NCI-H2227 (cell line): ENCODE measurements at regions not wholly inside any gene's neighbourhood (a gene's known extent, or its start where the extent isn't known, plus 50 kb on each side); places are given as distances from the start of the nearest gene placed in this dataset.
"Not testable (repeated sequence)": the region's sequence is repeated elsewhere in the genome, so short reads cannot be mapped to it uniquely, and the experiment has no call there.

ENCODE experiments used
- DNase-seq: peaks from one replicate; lab custom pipeline; 2025; ENCODE audit not compliant: unreplicated experiment; lab: John Stamatoyannopoulos, UW

DNA sequence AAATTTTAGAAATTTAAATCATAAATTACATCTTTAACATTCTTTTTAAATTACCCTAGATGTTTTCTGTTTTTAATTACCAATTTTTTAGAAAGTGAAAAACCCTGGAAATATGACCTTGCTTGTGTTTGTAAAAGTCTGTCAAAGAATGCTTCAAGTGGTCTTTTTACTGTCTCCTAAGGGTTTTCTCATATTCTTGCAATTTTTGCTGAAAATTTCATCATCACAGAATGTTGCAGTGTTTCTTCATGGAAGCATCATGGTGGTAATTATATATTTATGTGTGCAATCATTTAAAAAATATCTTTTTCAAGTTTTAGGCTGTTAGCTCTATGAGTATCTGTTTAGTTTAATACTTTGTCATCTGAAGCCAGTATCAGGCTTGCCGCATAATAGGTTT, 178.2 kb downstream of the HDGFL1 start:
- no peak for DNase-seq

DNA sequence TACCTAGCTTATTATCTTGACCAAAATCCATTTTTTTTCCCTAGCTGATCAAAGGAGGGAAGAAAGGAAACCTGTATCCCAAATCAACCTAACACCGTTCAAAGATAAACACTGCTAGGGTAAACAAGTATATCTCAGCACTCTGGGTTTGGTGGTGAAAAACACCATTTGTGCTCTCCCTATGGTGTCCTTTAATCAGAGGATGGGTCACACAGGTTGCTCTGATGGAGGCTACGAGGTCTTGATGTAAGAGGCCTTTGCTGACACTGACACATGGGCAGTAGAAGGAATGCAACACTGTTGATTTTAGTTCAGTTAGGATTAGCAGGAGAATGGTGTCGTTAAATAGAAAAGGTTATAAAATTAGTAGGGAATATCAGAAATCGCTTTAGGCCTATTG, 179.3 kb downstream of the HDGFL1 start:
- no peak for DNase-seq

DNA sequence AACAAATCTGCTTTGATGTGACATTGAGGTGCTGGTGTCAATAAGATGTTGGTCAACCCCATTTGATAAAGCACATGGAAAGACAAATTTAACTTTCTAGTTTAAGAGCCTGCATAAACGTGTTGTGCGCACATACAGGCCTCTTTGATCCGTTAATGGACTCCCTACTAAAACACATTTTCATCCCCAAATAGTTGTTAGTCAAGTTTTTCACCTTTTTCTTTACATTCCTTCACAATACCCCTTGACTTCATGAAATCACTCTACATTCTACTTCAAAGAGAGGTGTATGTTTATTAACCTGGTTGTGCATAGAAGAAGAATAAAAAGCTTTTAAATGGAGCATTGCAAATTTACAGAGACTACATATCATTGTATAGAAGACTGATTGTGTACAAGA, 180.3 kb downstream of the HDGFL1 start:
- no peak for DNase-seq

DNA sequence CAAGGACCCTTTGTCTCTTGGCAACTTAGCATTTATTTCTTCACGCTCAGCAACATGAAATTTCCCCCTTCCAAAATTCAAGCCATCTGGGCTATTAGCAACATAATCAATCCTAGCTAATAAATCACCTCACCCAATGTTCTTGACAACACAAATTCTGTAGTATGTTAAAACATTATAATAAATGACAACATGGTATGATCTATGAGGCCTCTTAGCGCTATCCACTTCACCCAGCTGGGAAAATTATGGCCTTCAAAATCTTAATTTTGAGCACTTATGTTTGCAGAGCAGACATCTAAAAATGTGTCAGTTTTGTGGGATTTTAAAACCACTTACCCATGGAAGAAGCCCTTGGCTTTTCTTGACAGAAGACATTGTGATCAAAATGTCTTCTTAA, 181.9 kb downstream of the HDGFL1 start:
- peak; percentile 93 for DNase-seq

DNA sequence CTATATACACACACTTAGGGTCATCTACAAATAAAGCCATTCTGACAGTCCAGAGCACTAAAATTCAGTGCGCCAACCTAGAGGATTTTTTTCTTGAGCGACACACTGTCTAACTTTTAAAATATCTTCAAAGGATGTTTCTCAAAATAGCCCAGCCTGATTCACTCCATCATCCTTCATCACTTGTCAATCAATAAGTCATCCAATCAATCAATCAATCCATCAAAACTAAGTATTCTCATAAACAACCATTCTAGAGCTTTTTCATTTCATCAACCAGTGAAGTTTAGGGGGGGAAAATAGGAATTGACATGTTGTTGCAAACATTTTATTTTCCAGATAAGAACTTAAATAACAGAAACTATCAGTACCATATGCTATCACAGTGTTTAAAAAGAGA, 183.2 kb downstream of the HDGFL1 start:
- no peak for DNase-seq

DNA sequence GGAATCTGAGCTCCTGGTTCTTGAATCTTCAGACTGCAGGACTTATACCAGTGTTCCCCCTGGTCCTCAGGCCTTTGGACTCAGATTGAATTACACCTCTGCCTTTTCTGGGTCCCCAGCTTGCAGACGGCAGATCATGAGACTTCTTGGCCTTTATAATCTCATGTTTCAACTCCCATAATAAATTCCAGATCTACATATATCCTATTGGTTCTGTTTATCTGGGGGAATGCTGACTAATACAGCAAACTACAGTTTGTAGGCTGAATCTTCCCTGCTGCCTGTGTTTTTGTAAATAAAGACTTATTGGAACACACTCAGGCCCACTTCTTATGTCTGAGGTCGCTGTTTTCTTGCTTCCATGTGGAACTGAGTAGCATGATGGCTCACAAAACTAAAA, 184.7 kb downstream of the HDGFL1 start:
- DNase-seq = no peak

DNA sequence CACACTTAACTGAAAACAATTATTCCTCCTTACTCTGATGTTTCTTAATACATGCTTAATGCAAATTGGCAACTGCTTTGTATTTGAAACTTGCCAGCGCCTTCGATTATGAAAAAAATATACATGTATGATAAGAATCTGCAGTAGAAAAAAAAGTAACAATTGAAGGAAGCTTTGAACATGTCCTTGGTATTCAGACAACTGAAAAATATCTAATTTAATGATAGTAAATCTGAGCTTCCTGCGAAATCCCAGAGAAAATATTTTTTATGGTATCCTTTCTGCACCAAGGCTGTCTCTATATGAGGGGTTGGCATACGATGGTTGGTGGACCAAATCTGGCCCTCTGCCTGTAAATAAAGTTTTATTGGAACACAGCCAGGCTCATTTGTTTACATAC, 186.2 kb downstream of the HDGFL1 start:
- no peak for DNase-seq

DNA sequence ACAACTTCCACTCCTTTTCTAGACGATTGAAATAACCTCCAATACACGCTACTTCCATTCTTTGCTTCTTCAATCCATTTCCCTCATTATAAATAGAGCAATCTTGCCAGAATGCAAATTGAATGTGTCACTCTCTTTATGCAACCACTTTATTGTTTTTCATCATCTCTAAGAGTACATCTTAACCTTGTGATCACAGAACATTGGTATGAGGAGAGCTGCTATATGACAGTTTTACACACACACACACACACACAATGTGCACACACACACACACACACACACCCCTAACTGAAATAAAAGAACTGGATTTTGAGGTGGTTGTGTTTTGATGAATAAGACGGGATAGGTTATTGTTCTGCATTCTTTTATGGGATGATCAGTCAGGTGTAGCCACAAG, 187.0 kb downstream of the HDGFL1 start:
- no peak for DNase-seq

DNA sequence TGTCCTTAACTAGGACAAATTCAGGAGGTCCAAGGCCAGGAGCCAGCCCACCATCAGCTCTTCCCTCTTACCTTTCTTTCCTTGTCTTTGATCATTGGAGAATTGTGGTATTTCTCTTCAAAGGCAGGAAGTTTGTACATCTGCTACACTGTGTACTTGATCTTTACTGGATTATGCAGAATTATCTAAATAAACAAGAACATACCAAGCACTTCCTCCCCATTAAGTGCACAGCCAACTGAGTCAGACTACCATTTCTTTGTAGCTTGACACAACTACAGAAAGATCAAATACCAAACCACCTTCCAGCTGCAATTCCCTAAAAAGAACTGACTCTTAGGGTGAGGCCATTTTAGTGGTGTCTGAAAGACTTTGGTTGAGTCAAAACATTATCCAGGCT, 195.1 kb downstream of the HDGFL1 start:
- no peak for DNase-seq

DNA sequence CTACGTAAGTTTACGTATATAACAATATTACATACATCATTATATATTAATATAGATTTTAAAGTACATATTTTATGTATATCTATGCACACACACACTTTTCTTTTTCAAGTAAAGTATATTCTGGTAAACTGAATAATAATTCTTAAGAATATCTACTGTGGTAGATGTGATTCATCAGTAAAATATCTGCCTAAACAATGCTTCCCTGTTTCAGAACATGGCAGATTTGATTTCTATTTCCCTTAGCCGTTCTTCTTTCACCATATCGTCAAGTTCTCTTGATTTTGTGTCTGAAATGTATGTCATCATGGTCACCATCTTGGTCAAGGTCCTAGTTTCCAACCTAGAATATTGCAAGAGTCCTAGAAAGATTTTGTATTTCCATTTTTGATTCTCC, 195.6 kb downstream of the HDGFL1 start:
- DNase-seq = no peak

DNA sequence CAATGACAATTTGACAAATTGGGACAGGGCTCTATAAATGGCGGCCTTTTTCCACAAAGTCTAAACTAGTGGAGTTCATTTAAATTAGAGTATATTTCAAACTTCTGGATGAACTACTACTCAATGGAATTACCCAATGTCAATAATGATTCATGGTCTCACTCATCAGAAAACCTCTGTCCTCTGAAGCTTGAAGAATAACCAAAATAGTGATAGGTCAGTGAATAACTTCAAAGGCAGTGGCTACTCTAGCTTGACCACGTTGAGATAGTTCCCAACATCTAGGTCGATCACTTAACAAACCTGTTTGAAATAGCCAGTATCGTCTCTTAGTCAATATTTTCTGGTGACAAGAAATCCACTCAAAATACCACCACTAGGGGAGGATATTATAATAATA, 197.6 kb downstream of the HDGFL1 start:
- no peak for DNase-seq

DNA sequence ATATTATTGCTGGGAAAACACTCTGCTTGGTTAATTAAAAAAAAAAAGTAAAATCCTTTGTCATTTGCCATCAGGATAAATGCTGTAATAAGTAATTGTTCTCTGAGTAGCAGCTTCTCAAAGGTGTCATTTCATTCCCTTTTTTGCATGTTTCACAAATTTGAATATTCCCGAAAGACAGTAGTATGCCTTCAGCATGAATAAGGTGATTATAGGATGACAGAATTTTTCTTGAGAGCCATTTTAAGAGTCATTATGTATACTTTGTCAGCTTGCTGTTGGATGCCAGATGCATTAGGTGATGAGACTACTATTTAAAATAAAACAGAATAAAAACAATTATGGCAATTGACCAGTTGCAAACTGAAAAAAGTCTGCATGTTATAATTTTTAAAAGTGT, 200.7 kb downstream of the HDGFL1 start:
- no peak for DNase-seq

DNA sequence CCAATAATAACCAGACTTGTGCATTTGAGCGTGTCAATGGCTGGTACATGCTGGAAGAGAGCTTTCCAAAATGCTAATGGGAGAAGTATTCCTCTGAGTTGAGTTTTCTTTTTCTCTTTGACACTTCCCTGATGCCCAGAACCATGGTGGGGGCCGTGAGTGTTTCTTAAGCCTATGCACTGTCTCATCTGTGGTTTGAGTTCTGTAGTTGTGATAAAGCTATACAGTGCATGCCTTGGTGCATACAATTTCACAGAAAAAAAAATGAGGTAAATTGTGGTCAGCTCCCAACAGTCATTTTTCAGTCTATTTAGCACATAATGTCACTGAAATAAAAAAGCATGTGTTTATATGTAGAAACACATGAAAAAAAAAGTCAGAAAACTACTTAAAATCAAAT, 204.8 kb downstream of the HDGFL1 start:
- DNase-seq = no peak

DNA sequence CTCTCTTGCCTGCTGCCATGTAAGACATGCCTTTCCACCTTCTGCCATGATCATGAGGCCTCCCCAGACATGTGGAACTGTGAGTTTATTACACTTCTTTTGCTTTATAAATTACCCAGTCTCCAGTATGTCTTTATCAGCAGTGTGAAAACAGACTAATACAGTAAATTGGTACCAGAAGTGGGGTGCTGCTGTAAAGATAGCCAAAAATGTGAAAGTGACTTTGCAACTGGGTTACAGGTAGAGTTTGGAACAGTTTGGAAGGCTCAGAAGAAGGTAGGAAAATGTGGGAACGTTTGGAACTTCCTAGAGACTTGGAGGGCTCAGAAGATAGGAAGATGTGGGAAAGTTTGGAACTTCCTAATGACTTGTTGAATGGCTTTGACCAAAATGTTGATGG, 209.1 kb downstream of the HDGFL1 start:
- not testable (repeated sequence) for DNase-seq

DNA sequence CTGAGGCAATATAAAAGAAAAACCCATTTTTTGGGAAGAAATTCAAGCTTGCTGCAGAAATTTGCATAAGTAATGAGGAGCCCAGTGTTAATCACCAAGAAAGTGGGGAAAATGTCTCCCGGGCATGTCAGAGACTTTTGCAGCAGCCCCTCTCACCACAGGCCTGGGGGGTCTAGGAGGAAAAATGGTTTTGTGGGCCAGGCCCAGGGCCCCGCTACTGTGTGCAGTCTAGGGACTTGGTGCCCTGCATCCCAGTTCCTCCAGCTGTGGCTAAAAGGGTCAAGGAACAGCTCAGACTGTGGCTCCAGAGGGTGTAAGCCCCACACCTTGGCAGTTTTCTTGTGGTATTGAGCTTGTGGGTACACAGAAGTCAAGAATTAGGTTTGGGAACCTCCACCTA, 209.7 kb downstream of the HDGFL1 start:
- no peak for DNase-seq

DNA sequence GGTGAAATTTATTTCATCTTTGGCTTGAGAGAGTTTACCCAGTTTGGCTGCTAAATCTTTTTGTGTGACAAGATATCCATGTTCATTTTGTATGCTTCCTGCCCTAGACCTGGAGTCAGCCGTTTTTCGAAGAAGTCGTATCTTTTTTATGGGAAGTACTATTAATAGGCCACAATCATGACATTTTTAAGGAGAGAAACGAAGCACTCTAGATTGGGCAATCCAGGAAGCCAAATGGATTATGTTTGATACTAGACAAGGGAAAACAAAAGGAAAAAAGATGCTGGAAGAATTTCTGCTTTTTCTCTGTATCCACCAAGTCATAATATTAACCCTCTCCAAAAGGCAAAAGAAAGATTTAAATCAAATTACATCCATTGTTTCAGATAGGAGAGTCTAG, 214.6 kb downstream of the HDGFL1 start:
- no peak for DNase-seq

DNA sequence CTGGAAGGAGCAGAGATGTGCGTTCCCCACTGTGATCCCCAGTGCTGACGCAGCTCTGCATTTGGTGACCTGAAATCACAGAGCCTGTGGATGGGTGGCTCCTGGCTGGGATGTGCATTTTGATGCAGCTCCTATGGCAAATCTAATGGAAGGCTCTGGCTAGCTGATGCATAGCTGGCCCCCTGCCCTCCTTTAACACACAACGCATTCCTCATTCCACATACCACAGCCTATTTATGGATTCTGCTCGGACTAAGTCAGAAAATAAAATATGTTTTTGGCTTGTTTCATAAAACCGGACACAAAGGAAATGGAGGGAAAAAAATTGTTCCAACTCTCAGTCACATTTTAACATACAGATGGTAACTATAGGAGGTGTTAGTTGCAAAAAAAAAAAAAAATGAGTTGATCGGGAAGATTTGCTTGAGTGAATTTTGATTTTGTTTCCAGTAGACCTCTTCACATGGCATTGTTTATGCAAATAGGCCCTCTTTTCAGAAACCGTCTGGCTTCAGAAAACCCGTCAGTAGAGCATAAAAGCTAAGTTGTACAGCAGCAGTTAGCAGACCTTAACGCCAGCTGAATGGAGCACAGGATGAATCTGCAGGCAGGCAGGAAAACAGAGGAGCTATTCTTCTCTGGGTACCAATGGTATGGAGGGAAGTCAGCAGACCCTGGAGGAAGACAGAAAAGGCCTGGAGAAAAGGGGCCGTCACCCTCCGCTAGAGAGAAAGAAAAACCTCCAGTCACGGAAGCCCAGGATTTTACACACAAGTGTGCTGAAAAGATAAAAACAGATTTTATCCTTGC, 215.4 kb downstream of the HDGFL1 start:
- DNase-seq = peak; percentile 34

DNA sequence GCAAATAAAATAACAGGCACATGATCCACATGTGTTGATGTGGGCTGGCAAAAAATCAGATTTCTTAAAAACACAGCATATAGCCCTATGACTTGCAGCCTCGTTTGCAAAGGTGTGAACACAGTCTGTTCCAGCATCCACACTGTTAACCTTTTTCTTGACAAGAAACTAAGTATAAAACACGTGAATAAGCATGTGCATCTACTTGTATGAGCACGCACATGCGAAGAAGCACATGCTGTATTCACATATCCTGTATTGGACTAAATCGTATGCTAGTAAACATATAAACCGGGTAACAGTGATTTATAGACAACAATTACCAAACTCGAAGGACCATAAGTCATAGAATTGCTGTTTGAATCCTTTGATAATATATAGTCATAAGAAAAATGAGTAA, 218.7 kb downstream of the HDGFL1 start:
- no peak for DNase-seq

DNA sequence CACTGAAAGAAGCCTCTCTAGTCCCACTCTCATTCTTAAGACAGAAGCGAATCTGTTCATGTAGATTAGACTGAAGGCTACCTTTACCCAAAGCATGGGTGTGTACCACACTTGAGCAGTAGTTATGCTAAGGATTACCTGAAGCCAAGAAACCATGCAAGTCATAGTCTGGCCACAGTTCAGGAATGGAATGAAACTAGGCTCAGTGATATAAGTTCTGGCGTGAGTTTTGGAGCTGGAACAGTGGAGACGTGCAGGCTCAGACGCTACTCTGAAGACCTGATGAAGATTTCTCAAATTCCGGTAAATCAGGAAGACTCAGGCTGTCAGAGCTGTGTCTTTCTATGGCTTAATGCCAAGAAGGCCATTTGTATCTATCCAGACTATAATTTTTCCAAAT, 219.9 kb downstream of the HDGFL1 start:
- no peak for DNase-seq

DNA sequence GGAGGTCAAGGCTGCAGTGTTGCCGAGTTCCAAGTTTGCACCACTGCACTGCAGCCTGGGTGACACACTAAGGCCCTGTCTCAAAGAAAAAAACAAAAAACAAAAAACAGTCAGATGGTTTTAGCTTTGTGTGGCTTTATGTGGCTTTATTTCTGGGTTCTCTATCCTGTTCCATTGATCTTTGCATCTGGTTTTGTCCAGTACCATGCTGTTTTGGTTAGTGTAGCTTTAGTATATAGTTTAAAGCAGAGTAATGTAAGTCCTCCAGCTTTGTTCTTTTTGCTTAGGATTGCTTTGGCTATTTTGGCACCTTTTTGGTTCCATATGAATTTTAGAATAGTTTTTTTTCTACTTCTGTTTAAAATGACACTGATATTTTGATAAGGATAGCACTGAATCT, 225.5 kb downstream of the HDGFL1 start:
- DNase-seq = no peak

DNA sequence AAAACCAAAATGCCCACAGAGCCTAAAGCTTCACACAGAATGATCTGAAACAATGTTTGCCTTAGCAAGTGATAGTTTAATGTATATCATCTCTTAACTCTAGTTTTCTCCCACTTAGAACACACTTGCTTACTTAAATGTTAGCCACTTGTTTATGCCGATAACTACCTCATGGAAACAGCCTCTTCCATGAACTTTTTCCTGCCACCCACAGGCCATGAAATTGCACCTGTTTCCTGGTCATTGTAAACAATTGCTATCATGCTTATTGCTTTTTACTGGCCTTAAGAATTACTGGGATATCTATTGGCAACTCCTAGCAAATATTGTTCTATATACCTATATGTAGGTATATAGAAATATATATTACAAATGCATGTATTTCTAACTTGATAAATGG, 231.1 kb downstream of the HDGFL1 start:
- no peak for DNase-seq

DNA sequence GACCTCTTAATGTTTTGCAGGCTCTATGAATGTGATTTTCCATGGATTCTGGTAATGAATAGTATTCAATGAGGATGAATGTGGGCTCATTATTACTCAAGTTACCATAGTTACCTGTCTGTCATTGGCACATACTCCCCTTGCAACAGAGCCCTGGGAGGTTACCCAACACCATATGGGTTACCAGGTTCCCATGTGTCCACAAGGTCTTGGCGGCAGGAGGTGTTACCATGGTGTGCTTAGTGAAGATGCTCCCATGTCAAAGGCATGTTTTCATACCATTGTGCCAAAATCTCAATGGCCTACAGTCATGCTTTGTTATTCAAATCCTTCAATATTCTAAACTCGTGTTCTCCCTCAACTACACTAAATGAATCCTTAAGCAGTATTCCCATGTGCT, 232.5 kb downstream of the HDGFL1 start:
- DNase-seq = no peak

DNA sequence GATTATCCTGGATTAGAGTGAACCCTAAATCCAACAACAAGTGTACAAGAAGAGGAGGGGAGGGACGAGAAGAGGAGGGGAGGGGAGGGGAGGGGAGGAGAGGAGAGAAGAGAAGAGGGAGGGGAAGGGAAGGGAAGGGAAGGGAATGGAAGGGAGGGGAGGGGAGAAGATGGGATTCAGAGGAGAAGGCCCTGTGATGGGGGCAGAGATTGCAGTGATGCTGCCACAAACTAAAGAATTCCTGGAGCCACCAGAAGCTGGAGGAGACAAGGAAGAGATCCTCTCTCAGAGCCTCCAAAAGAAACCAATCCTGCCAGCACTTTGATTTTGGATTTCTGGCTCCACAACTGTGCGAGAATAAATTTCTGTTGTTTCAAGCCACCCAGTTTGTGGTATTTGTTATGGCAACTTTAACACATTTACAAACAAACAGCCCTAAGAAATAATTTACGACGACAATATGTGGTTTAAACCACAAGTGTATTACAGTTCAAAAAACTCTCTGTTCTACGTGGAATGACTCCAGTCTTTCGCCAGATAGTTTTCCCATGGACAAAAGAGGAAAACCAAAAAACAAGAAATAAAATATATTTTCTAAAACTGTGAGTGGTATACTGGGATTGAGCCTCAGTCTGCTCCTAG, 235.4 kb downstream of the HDGFL1 start:
- DNase-seq = no peak
